HG03565 (cell line): ENCODE measurements at regions not wholly inside any gene's neighbourhood (a gene's known extent, or its start where the extent isn't known, plus 50 kb on each side); places are given as distances from the start of the nearest gene placed in this dataset.
A peak's percentile ranks its signal among the peaks of the same experiment; 100 is the strongest.
"Not testable (repeated sequence)": the region's sequence is repeated elsewhere in the genome, so short reads cannot be mapped to it uniquely, and the experiment has no call there.

Experiments
- ATAC-seq: cut with Tn5 transposase; IDR thresholded peaks from one replicate; pipeline ENCODE4 v1.9.1; 2021; ENCODE audit warnings: mild to moderate bottlenecking, moderate library complexity; ENCODE audit not compliant: unreplicated experiment

DNA sequence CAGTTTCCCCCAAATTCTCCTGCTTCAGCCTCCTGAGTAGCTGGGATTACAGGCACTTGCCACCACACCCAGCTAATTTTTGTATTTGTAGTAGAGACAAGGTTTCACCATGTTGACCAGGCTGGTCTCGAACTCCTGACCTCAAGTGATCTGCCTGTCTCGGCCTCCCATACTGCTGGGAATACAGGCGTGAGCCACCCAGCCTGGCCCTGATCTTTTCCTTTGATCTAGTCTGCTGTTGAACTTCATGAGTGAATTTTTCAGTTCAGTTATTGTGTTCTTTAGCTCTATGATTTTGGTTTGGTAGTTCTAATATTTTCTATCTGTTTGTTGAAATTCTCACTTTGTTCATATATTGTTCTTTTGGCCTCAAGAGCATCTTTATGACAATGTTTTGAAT, 83.4 kb upstream of the RAP2C start:
- ATAC-seq = not testable (repeated sequence)

GRCh38 chrX:132294776-132295495, 75.7 kb upstream of the RAP2C start:
- ATAC-seq = no peak

DNA sequence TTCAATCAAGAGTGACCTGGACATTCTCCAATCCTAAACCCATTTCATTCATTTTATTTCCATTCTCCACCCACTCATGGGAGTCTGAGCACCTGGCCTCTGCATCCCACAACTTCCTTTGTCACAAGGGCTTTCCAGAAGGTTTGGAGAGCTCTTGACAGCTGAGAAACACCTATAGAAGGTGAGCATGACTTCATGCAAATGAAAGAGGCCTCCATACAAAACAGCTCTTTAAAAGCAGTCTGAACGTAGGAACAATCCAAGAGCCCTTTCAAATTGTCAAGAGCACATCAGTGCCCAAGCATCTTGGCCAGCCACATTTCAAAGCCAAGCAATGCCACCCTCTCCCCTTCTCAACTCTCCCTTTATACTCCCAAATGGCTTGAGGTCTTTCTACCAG, 74.9 kb upstream of the RAP2C start:
- no peak for ATAC-seq

DNA sequence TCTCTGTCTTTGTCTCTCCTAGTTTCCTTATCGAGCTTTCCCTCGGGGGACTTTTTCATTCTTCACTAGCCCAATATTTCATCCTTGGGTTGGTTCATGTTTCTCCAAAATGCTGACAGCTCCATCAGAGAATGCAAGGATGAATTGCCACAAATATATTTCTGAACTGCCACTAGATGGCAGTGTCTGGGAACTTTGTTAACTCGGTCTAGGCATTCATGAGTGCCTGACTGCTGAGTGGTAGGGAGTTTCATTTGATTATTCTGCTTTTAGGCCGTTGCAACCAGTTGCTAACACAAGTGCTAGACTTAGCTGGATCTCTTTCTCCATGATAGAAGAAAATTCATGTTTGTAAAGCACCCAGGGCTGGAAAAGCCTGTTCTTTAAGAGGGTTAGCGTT, 73.5 kb upstream of the RAP2C start:
- ATAC-seq = peak; percentile 48

GRCh38 chrX:132277953-132278614, 58.8 kb upstream of the RAP2C start:
- no peak for ATAC-seq

- ATAC-seq = no peak
These were observed 53.6 kb upstream of the RAP2C start for GRCh38 chrX:132272826-132273225.

DNA sequence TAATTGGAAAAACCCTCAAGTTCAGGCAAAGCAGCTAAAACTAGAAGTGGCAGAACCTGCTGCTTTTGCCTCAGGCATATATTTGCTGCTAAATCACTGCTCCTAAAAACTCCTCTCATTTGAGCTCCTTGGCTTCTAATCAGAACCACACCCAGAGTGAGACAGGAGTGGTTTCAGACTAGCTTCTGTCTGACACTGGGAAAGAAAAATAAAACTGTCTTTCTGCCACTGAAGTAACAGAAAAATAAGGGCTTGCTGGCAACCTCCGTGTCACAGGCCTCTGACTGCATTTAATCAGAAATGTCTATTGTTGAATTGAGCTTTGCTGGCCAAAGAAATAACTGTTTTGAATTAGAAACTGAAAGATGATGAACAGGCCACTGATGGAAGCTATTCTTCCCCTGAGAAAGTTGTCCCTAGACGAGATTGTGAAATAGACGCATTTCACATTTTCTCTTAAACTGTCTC, 52.1 kb upstream of the RAP2C start:
- no peak for ATAC-seq

- no peak for ATAC-seq
These were observed 51.5 kb upstream of the RAP2C start for GRCh38 chrX:132270699-132271098.

- ATAC-seq = no peak
These were observed 50.8 kb upstream of the RAP2C start for GRCh38 chrX:132270021-132270420.
